ENCODE measurements at regions not wholly inside any gene's neighbourhood (a gene's known extent, or its start where the extent isn't known, plus 50 kb on each side); places are given as distances from the start of the nearest gene placed in this dataset.

DNA sequence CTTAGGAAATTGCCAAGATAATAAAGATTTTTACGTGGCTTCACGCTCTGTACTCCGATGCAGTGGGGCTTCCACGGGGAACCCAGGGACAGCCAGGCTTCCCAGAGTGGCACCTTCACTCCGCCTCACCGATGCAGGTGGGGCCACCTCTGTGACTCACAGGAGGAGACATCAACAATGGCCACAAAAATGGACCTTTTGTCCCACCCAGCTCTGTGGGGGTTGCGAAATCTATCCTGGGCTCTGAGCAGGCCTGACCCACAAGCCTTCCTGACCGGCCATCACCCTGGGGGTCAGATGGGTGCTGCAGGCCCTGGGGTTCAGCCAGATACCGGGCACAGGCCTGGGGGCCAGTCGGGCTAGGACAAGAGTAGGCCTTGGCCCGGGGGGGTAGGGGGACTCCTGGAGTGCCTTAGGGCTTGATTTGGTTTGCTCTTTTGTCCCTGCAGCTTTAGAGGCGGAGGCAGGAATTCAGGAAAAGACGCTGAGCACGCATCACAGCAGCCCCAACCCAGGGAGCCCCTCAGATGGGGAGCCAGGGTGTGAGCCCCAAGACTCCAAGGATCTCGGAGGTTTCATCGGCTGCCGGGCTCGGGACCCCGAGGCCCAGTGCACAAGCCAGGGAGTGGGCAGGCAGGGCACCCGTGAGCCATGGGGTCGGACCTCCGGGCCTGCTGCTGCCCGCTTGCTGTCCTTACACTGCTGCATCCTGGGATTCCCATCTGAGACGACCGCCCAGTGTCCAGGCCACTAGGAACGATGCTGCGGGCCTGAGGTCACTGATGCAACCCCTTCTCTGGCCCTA lies 136.5 kb upstream of the NKX1-1 start:
- Histone ChIP-seq H3K4me2 (ENCODE audit: insufficient read depth, low read length) (no peak overlapping the region), H3K36me3 (ENCODE audit: control insufficient read depth in 2 of 2, extremely low read depth in 1 of 2, insufficient read depth in 2 of 2, low read length in 2 of 2) (no peaks in the 10 kb centered on the region), H3K79me2 (ENCODE audit: control insufficient read depth, insufficient read depth, low read length) (no peaks in the 10 kb centered on the region), H3K27ac (ENCODE audit: insufficient read depth, low read depth, low read length) (no peak overlapping the region), H3K4me1 (ENCODE audit: control insufficient read depth, extremely low read depth, insufficient read depth, low read length) (peaks cover 1% of the 10 kb centered on the region), H3K9ac (replicated peaks; ENCODE audit: extremely low read depth, insufficient read depth, low read length) (no peak overlapping the region), H3K9me3 (replicated peaks; ENCODE audit: control insufficient read depth, insufficient read depth, low read length) (no peaks in the 10 kb centered on the region), H2AFZ (ENCODE audit: low read depth, low read length) (no peak overlapping the region), H3K27me3 (ENCODE audit: control insufficient read depth in 2 of 2, insufficient read depth in 2 of 2, low read length in 2 of 2) (no peaks in the 10 kb centered on the region), H3K4me3 (replicated peaks in 1 of 3; ENCODE audit: insufficient read depth in 1 of 3, low read depth in 1 of 3, low read length in 3 of 3) (no peak overlapping the region), H4K20me1 (replicated peaks; ENCODE audit: control insufficient read depth, extremely low read depth, insufficient read depth, low read length) (no peaks in the 10 kb centered on the region), H3K9me1 (replicated peaks; ENCODE audit: control insufficient read depth, extremely low read depth, insufficient read depth, low read length) (no peaks in the 10 kb centered on the region)
- BruUV-seq (replicated peaks): no TSS peak
- TF ChIP-seq EZH2 (IDR thresholded peaks at IDR 0.05; ENCODE audit: borderline replicate concordance, low read depth, low read length, severe bottlenecking) (no peak), POLR2A (IDR thresholded peaks at IDR 0.05; ENCODE audit: low read depth, low read length) (no peak), GATA2 (IDR thresholded peaks at IDR 0.05; ENCODE audit: insufficient read depth, insufficient read length, low read depth, low read length) (no peak), FOS (IDR thresholded peaks at IDR 0.05; ENCODE audit: borderline replicate concordance, insufficient read depth, low read length) (no peak), MYC (IDR thresholded peaks at IDR 0.05; ENCODE audit: low read depth, low read length) (no peak), JUN (IDR thresholded peaks at IDR 0.05; ENCODE audit: borderline replicate concordance, insufficient read depth, insufficient read length, low read depth) (no peak), POLR2AphosphoS5 (IDR thresholded peaks at IDR 0.05; ENCODE audit: insufficient read depth, low read depth, low read length) (no peak)
- TF ChIP-seq, protein P1, sequence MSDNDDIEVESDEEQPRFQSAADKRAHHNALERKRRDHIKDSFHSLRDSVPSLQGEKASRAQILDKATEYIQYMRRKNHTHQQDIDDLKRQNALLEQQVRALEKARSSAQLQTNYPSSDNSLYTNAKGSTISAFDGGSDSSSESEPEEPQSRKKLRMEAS (IDR thresholded peaks at IDR 0.05; ENCODE audit: insufficient read depth, insufficient read length): no peak
- intact Hi-C loops (cut with micrococcal nuclease): no loop called here
- DNase-seq (ENCODE audit: low read depth, low spot score): no peak
- ChIA-PET POLR2A (no interaction called here), CTCF (no interaction called here)
- no peak for FAIRE-seq
- dilution Hi-C loops (cut with MboI; ENCODE audit: extremely low pct_ligation_motif_present, low sequenced_read_pairs): no loop called here

DNA sequence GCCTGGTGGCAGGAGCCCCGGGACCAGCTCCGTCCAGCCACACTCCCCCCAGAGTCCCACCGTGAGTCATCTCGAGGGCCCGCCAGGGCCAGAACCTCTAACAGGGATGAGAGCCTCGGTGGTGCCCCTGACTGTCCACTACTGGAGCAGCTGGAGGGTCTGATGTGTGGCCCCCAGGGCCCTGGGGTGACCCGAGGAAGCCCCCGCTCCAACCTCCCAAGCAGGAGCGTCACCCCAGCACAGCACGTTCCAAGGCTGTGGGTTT lies 135.9 kb upstream of the NKX1-1 start:
- BruUV-seq (replicated peaks): no TSS peak
- dilution Hi-C loops (cut with MboI; ENCODE audit: extremely low pct_ligation_motif_present, low sequenced_read_pairs): no loop called here
- no peaks in the 10 kb centered on the region for H3K9me3 ChIP-seq (replicated peaks; ENCODE audit: control insufficient read depth, insufficient read depth, low read length)

More for the DNA sequence above, 135.9 kb upstream of the NKX1-1 start:
- H3K9me1 ChIP-seq (replicated peaks; ENCODE audit: control insufficient read depth, extremely low read depth, insufficient read depth, low read length): no peaks in the 10 kb centered on the region
- no peaks in the 10 kb centered on the region for H3K27me3 ChIP-seq (ENCODE audit: control insufficient read depth in 2 of 2, insufficient read depth in 2 of 2, low read length in 2 of 2)
- ChIA-PET CTCF (no interaction called here), POLR2A (no interaction called here)
- FAIRE-seq: no peak
- no peak for DNase-seq (ENCODE audit: low read depth, low spot score)
- H3K36me3 ChIP-seq (ENCODE audit: control insufficient read depth in 2 of 2, extremely low read depth in 1 of 2, insufficient read depth in 2 of 2, low read length in 2 of 2): no peaks in the 10 kb centered on the region
- TF ChIP-seq JUN (IDR thresholded peaks at IDR 0.05; ENCODE audit: borderline replicate concordance, insufficient read depth, insufficient read length, low read depth): no peak
- TF ChIP-seq EZH2 (IDR thresholded peaks at IDR 0.05; ENCODE audit: borderline replicate concordance, low read depth, low read length, severe bottlenecking): no peak
- no peak for TF ChIP-seq MYC (IDR thresholded peaks at IDR 0.05; ENCODE audit: low read depth, low read length)
- no peak for TF ChIP-seq GATA2 (IDR thresholded peaks at IDR 0.05; ENCODE audit: insufficient read depth, insufficient read length, low read depth, low read length)
- no peak for TF ChIP-seq FOS (IDR thresholded peaks at IDR 0.05; ENCODE audit: borderline replicate concordance, insufficient read depth, low read length)
- no peak for TF ChIP-seq POLR2A (IDR thresholded peaks at IDR 0.05; ENCODE audit: low read depth, low read length)
- TF ChIP-seq POLR2AphosphoS5 (IDR thresholded peaks at IDR 0.05; ENCODE audit: insufficient read depth, low read depth, low read length): no peak
- TF ChIP-seq, protein P1 (IDR thresholded peaks at IDR 0.05; ENCODE audit: insufficient read depth, insufficient read length): no peak
- TF ChIP-seq, protein P2, sequence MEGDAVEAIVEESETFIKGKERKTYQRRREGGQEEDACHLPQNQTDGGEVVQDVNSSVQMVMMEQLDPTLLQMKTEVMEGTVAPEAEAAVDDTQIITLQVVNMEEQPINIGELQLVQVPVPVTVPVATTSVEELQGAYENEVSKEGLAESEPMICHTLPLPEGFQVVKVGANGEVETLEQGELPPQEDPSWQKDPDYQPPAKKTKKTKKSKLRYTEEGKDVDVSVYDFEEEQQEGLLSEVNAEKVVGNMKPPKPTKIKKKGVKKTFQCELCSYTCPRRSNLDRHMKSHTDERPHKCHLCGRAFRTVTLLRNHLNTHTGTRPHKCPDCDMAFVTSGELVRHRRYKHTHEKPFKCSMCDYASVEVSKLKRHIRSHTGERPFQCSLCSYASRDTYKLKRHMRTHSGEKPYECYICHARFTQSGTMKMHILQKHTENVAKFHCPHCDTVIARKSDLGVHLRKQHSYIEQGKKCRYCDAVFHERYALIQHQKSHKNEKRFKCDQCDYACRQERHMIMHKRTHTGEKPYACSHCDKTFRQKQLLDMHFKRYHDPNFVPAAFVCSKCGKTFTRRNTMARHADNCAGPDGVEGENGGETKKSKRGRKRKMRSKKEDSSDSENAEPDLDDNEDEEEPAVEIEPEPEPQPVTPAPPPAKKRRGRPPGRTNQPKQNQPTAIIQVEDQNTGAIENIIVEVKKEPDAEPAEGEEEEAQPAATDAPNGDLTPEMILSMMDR (IDR thresholded peaks at IDR 0.05; ENCODE audit: extremely low read depth in 1 of 2, insufficient read depth in 1 of 2, low read depth in 1 of 2, low read length in 2 of 2): no peak
- H3K27ac ChIP-seq (ENCODE audit: insufficient read depth, low read depth, low read length): no peak overlapping the region
- no peaks in the 10 kb centered on the region for H3K79me2 ChIP-seq (ENCODE audit: control insufficient read depth, insufficient read depth, low read length)
- H4K20me1 ChIP-seq (replicated peaks; ENCODE audit: control insufficient read depth, extremely low read depth, insufficient read depth, low read length): no peaks in the 10 kb centered on the region
- no peaks in the 10 kb centered on the region for H3K4me1 ChIP-seq (ENCODE audit: control insufficient read depth, extremely low read depth, insufficient read depth, low read length)
- intact Hi-C loops (cut with micrococcal nuclease): no loop called here
- H3K9ac ChIP-seq (replicated peaks; ENCODE audit: extremely low read depth, insufficient read depth, low read length): no peak overlapping the region
- H2AFZ ChIP-seq (ENCODE audit: low read depth, low read length): no peak overlapping the region
- no peak overlapping the region for H3K4me3 ChIP-seq (replicated peaks in 1 of 3; ENCODE audit: insufficient read depth in 1 of 3, low read depth in 1 of 3, low read length in 3 of 3)
- H3K4me2 ChIP-seq (ENCODE audit: insufficient read depth, low read length): no peak overlapping the region

Measured in endothelial cell of umbilical vein (primary cell).